ENCODE measurements at regions not wholly inside any gene's neighbourhood (a gene's known extent, or its start where the extent isn't known, plus 50 kb on each side); places are given as distances from the start of the nearest gene placed in this dataset.
"Not testable (repeated sequence)": the region's sequence is repeated elsewhere in the genome, so short reads cannot be mapped to it uniquely, and the experiment has no call there.

DNA sequence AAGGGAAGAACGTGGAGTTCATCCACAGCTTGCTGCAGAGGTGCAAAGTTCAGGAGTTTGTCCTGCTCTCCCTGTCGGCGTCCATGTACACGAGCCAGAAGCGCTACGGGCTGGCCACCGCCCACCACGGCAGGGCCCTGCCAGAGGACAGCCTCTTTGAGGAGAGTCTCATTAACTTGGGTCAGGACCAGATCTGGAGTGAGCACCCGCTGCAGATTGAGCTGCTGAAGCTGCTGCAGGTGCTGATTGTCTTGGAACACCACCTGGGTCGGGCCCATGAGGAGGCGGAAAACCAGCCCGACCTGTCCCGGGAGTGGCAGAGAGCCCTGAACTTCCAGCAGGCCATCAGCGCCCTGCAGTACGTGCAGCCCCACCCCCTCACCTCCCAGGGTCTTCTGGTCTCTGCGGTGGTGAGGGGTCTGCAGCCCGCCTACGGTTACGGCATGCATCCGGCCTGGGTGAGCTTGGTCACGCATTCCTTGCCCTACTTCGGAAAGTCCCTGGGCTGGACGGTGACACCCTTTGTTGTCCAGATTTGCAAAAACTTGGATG lies 73.8 kb upstream of the MORC3 start:
- peak; percentile 42 for DNase-seq

DNA sequence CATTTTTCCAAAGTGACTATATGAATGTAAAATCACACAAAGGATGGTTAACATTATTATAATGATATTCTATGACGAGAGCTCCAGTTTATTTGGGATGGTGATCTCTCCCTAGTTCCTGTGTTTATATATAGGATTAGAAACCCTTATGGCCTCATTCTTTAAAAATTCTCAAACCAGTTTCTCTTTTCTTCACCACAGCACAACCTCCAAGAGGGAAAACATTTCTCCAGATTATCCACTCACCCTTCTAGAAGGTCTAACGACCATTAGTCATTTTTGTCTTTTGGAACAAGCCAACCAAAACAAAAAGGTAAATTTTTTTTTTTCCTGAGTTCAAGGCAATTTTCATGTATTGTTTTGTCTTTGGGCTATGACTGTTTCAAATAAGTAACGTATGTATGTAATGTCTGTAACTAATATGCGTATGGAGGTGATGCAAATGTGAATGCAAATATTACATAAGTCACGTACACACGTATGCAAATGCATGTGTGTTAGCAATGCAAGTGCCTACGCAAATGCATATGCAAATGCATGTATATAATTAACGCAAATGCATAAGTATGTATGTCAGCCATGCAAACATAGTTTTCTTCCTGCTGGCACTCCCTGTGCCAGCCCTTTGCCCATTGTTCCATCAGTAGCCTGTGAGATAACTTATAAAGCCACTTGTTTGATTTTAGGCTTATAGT lies 72.5 kb upstream of the MORC3 start:
- DNase-seq, result no peak

DNA sequence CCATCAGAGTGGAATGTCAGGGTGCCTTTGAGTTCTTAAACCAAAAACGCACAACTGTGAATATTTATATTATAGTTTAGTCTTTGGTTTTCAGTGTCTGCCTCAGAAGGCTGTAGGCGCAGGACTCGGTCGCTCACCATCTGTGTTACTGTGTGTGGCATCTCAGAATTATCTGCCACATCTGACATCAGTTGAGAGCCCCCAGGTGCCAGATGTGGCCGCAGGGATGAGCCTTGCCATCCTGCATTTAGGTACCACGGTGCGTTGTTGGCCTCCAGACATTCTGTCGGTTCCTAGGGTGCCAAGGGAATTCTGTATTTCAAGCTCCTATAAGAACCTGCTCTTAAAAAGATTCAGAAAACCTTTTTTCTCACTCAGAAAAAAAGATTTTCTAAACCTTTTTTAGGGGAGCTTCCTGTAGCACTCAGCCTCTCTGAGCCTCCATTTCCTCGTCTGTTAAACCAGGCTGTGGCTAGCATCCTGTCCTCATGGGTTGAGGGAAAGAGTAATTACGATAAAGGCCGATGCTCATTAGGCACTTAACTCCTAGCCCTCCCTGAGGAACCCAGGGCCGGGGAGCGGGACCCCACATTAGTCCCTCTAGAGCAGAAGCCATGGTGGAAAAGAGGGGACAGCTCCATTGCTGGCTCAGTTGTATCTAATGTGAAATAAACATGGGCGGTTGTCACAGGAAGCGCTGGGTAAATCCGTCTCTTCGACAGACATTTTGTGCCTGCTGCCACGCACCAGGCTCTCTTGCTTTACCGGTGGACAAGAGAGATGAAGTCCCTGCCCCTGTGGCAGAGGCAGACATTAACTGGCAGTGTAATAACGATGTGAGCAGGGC lies 70.2 kb upstream of the MORC3 start:
- DNase-seq, result no peak

DNA sequence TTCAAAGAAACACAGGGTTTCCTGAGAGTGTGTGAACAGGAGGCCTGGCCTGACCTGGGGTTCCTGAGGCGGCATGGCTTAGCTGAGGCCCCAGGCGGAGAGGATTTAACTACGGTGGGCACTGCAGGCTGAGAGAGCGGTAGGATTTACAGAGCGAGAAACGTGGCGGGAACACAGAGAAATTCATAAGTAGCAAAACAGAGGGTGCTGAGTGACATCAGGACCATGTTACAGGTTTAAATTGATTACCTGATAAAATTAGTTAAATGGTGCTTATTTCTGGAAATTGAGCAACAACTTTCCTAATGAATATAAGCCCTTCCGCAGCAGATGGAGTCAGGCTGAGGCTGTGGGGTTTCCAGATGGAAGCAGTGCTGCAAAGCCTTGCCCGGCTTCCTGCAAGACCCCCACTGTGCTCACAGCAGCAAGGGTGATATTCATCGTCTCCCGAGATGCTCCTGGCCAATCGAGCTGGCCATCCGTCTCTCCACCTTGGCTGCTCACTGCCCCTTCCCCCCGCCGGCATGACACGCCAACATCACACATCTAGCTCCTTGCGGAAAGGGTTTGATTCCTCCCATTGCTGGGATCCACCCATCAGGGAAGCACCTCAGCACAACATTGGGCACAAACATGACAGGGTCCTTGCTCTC lies 69.4 kb upstream of the MORC3 start:
- DNase-seq, result no peak

DNA sequence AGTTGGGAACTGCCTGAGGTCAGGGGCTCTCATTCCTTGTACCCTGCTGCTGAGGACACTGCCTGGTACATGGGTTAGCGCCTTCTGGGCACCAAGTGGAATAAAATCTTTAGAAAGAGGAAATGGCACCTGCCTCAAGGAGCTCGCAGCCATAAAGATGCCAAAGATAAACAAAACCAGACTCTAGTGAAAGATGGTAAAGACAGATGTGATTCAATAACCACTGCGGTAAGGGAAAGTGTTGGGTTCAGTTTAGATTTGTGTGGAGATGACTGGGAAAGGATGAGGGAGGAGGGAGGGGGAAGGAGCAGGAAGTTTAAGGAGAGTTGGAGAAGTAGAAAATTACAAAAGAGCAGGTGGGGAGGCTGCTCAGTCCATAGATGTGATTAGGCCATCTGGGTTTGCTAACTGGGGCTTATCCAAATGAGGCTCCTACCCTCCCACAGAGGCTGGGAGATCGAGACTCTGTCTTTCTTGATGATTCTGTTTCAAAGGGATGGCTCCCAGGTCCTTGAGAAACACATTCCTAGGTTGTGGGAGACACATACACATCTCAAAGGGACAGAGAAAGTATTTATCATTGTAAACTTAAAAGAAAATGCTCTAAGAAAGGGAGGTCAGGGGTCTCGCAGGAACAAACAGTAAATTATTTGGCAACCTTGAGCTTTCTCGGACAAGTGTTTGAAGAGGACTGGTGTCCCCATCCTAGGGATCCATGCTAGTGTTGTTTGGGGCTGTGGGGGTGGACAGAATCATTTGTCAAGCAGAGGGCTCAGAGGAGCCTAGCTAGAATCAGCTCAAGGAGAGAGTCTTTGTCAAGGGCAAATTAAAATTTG lies 65.7 kb upstream of the MORC3 start:
- DNase-seq, result no peak

DNA sequence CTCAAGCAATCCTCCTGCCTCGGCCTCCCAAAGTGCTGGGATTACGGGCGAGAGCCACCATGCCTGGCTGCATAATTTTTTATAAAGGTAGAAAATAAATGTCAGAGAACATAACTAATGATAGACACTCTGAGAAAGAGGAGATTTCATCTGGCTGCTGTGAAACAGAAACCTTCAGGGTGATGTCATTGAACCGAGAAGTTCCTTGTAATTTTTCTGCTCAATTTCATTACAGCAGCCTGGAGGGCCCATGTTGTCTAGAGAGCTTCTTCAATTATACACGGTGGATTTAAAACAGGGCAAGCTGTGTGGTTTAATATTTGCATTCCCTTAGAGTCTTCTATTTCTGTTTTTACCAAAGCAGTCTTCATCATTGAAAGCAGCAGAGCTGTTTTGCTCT lies 64.3 kb upstream of the MORC3 start:
- no peak for DNase-seq

DNA sequence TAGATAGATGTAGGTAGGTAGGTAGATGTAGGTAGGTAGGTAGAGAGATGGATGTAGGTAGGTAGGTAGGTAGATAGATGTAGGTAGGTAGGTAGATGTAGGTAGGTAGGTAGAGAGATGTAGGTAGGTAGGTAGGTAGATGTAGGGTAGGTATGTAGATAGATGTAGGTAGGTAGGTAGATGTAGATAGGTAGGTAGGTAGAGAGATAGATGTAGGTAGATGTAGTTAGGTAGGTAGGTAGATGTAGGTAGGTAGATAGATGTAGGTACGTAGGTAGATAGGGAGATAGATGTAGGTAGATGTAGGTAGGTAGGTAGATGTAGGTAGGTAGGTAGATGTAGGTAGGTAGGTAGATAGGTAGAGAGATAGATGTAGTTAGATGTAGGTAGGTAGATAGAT lies 62.3 kb upstream of the MORC3 start:
- DNase-seq, result no peak

DNA sequence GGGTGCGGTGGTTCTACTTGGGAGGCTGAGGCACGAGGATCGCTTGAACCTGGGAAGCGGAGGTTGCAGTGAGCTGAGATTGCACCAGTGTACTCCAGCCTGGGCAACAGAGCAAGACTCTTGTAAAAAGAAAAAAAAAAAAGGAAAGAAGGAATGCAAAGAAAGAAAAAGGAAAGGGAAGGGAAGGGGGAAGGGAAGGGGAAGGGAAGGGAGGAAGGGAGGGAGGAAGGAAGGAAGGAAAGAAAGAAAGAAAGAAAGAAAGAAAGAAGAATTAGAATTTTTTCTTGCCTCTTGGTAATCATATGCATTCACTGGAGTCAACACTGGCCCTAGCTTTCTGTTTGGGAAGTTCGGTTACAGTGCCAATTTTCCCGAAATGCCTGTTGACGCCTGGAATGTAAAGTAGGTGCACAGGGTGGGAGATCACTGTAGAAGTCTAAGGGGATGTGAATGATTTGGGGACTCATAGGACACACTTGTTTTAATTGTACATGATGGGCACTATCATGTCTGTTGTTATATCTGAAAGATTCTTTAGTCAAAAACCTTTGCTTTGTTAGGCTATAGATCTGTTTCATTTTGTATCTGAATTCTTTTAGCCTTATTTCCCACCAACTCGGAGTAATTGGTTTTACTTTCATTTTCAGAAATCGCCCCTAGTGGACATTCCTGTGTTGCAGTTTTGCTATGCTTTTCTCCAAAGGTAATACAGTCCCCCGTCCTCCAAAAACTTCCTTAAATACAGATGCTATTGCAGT lies 59.8 kb upstream of the MORC3 start:
- peak; percentile 79 for DNase-seq

DNA sequence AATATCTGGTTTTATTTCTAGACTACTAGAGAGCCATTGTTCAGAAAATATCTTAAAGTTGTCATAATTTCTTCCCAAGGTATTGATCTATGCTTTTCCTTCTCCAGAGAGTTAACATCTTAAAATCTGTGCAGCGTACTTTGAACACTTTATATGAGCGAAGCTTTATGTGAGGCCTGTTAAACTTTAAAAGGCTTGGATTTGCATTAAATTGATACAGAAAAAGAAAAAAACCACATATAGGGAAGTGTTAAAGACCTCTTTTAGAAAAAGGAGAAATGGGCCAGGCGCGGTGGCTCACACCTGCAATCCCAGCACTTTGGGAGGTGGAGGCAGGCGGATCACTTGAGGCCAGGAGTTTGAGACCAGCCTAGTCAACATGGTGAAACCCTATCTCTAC lies 59.2 kb upstream of the MORC3 start:
- DNase-seq, result no peak

DNA sequence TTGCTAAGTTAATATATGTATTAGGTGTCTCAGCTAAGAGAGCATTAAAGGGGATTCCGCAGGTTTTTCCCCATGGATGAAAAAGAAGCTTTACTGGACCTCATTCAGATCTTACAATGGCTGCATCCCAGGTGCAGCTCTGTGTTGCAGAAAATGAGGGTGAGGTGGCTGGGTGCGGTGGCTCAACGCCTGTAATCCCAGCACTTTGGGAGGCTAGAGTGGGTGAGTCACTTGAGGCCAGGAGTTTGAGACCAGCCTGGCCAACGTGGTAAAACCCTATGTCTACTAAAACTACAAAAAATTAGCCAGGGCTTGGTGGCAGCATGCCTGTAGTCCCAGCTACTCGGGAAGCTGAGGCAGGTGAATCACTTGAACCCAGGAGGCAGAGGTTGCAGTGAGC lies 58.5 kb upstream of the MORC3 start:
- DNase-seq, result no peak

DNA sequence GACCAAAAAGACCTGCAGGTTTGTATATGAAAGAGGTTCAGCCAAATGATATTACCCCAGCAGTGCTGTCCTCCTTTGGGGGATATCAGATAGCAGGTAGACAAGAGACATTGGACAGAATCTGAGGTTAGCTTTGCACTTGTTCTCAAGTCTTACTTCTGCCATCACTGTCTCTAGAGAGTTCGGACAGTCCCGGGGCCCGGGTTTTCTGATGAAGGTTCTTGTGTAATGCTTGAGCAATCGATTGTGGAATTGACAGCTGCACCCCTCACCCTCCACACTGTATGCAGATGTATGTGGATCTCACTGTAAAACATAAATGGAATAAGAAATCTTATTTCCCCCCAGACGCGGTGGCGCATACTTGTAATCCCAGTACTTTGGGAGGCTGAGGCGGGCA lies 56.2 kb upstream of the MORC3 start:
- DNase-seq, result no peak

DNA sequence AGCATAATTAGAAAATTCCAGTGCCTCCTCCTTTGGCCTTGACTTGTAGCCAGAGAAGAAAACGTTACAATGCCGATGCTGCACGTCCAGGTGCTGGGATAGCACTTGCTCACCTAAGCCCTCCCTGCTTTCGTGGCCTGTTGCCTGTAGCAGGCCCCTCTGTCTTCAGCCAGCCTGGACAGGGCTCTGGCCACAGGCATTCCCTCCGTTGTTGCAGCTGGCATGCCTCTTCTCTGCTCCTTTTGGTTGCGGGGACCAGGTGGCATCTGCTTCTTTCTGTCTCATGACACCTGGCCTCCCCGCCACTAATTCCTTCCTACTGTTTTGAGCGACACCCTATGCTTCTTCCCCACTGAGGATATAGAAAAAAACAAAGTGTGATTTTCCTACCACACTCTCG lies 54.6 kb upstream of the MORC3 start:
- DNase-seq, result no peak

DNA sequence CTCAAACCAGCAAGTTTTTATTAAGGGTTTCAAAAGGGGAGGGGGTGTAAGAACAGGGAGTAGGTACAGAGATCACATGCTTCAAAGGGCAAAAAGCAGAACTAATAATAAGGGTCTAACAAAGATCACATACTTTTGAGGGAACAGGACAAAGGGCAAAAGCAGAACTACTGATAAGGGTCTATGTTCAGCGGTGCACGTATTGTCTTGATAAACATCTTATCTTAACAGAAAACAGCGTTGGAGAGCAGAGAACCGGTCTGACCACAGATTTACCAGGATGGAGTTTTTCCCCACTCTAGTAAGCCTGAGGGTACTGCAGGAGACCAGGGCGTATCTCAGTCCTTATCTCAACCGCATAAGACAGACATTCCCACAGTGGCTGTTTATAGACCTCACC lies 52.2 kb upstream of the MORC3 start:
- DNase-seq, result not testable (repeated sequence)

DNA sequence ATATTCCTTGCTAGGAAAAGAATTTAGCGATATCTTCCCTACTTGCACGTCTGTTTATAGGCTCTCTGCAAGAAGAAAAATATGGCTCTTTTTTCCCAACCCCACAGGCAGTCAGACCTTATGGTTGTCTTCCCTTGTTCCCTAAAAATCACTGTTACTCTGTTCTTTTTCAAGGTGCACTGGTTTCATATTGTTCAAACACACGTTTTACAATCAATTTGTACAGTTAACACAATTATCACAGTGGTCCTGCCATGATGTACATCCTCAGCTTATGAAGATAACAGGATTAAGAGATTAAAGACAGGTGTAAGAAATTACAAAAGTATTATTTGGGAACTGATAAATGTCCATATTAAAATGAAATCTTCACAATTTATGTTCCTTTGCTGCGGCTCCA lies 51.7 kb upstream of the MORC3 start:
- DNase-seq, result not testable (repeated sequence)
